Endothelial cell of umbilical vein (primary cell): ENCODE measurements at regions not wholly inside any gene's neighbourhood (a gene's known extent, or its start where the extent isn't known, plus 50 kb on each side); places are given as distances from the start of the nearest gene placed in this dataset.
"Not testable (repeated sequence)": the region's sequence is repeated elsewhere in the genome, so short reads cannot be mapped to it uniquely, and the experiment has no call there.

ENCODE experiments used
- CTCF ChIP-seq, 2 donors: IDR thresholded peaks; 1 replicate in 1 of 2; 2 replicates in 1 of 2; pipeline ENCODE4 v1.5.1; 2011; ENCODE audit warnings: low read length in 2 of 2, mild to moderate bottlenecking in 2 of 2, moderate library complexity in 2 of 2, control low read depth in 1 of 2, inconsistent platforms in 1 of 2, low read depth in 1 of 2; ENCODE audit not compliant: insufficient read depth in 1 of 2; ENCODE audit errors: extremely low read depth in 1 of 2
- POLR2A ChIP-seq: IDR thresholded peaks from 2 replicates; pipeline ENCODE4 v1.6.1; 2012; ENCODE audit warnings: low read depth, mild to moderate bottlenecking, control low read depth, low read length

GRCh38 chr14:95625710-95626109 lies 60.5 kb upstream of the TCL1B start:
- TF ChIP-seq POLR2A; CTCF (IDR thresholded peaks at IDR 0.05; ENCODE audit: extremely low read depth in 1 of 2, insufficient read depth in 1 of 2, low read depth in 1 of 2, low read length in 2 of 2): not testable (repeated sequence)
